GM12878 (cell line): ENCODE measurements at regions not wholly inside any gene's neighbourhood (a gene's known extent, or its start where the extent isn't known, plus 50 kb on each side); places are given as distances from the start of the nearest gene placed in this dataset.

Source experiments
- ATAC-seq: fragments of 200-7000 bp; cut with Tn5 transposase; 3 replicates; pipeline ENCODE4 v1.9.1; 2020; ENCODE audit warnings: mild to moderate bottlenecking, moderate library complexity
- BruUV-seq: library from RNA; stranded (reverse); fragments of 400-500 nt; replicated peaks from 2 replicates; lab custom pipeline; 2021; lab: Mats Ljungman, UMichigan
- CTCF ChIA-PET: fragments of 300-600 bp; sonication (Branson Sonifier 250); formaldehyde crosslinking; extraction: SDS; loops from one replicate; lab custom pipeline; 2021; ENCODE audit warnings: inconsistent platforms; lab: Yijun Ruan, JAX
- POLR2A ChIA-PET: fragments of 350-600 bp; formaldehyde crosslinking; extraction: SDS; loops from one replicate; lab custom pipeline; 2021; ENCODE audit warnings: inconsistent platforms; lab: Charles Lee
- RAD21 ChIA-PET: fragments of 300-600 bp; sonication (Branson Sonifier 250); formaldehyde crosslinking; loops from one replicate; lab custom pipeline; 2023; ENCODE audit warnings: antibody characterized with exemption; ENCODE audit not compliant: unreplicated experiment; lab: Charles Lee
- SMC1A ChIA-PET: fragments of 300-600 bp; sonication (Branson Sonifier 250); formaldehyde crosslinking; loops from one replicate; lab custom pipeline; 2023; ENCODE audit not compliant: unreplicated experiment, uncharacterized antibody; lab: Charles Lee
- DNase-seq: peaks from one replicate; pipeline ENCODE4 v3.0.0-alpha.2; 2011; ENCODE audit warnings: low read depth, low spot score
- FAIRE-seq: peaks from 3 replicates; lab custom pipeline; 2011; peaks lifted over from hg19 to GRCh38; lab: Jason Lieb, UNC
- H2AFZ ChIP-seq: 2 replicates; pipeline ENCODE4 v1.6.0; 2011; ENCODE audit warnings: low read depth, low read length, control low read depth; ENCODE audit not compliant: control insufficient read depth
- H3K27ac ChIP-seq: 2 replicates; pipeline ENCODE4 v1.5.1; 2011; ENCODE audit warnings: control low read depth; ENCODE audit not compliant: control insufficient read depth, insufficient read depth
- H3K27me3 ChIP-seq, 2 experiments: replicated peaks in 1 of 2; 2 replicates each; pipeline versions ENCODE4 v1.6.0 to v1.6.1; 2011; ENCODE audit warnings: low read length in 1 of 2; ENCODE audit not compliant: control insufficient read depth in 2 of 2, insufficient read depth in 2 of 2
- H3K36me3 ChIP-seq, 2 experiments: 2 replicates each; pipeline ENCODE4 v1.5.1; 2011; ENCODE audit warnings: low read length in 1 of 2; ENCODE audit not compliant: control insufficient read depth in 2 of 2, insufficient read depth in 2 of 2
- H3K4me1 ChIP-seq: 2 replicates; pipeline ENCODE4 v1.6.1; 2011; ENCODE audit warnings: mild to moderate bottlenecking, low read length, moderate library complexity, mixed read lengths; ENCODE audit not compliant: control insufficient read depth, insufficient read depth
- H3K4me2 ChIP-seq: 2 replicates; pipeline ENCODE4 v1.6.0; 2011; ENCODE audit warnings: control low read depth; ENCODE audit not compliant: control insufficient read depth, insufficient read depth
- H3K4me3 ChIP-seq: fragments of 200-600 bp; sonication (generic); 2 replicates; pipeline ENCODE4 v1.5.1; 2016
- H3K79me2 ChIP-seq: 2 replicates; pipeline ENCODE4 v1.6.0; 2011; ENCODE audit warnings: low read length; ENCODE audit not compliant: control insufficient read depth, insufficient read depth
- H3K9ac ChIP-seq: 2 replicates; pipeline ENCODE4 v1.8.0; 2011; ENCODE audit warnings: low read length, control low read depth, mixed read lengths; ENCODE audit not compliant: control insufficient read depth, insufficient read depth
- H3K9me3 ChIP-seq: replicated peaks from 3 replicates; pipeline ENCODE4 v1.5.1; 2011; ENCODE audit warnings: mild to moderate bottlenecking, low read length; ENCODE audit not compliant: control insufficient read depth, insufficient read depth
- H4K20me1 ChIP-seq: 2 replicates; pipeline ENCODE4 v1.6.0; 2011; ENCODE audit not compliant: control insufficient read depth, insufficient read depth
- BCLAF1 ChIP-seq: fragments of 450-650 bp; IDR thresholded peaks from 2 replicates; pipeline ENCODE4 v1.6.1; 2017; ENCODE audit warnings: antibody characterized with exemption, mild to moderate bottlenecking, moderate library complexity
- BRCA1 ChIP-seq: IDR thresholded peaks from 2 replicates; pipeline ENCODE4 v1.6.1; 2011; ENCODE audit warnings: low read depth, low read length, improper control_type of control experiment
- CBX3 ChIP-seq: fragments of 200-600 bp; sonication (generic); IDR thresholded peaks from 2 replicates; pipeline ENCODE4 v1.6.1; 2016; ENCODE audit warnings: low read depth, borderline replicate concordance
- EGR1 ChIP-seq, 2 experiments: IDR thresholded peaks; 1 replicate in 1 of 2; 2 replicates in 1 of 2; pipeline ENCODE4 v1.6.1; 2011 to 2012; ENCODE audit warnings: low read depth in 2 of 2, low read length in 2 of 2, borderline replicate concordance in 1 of 2, mild to moderate bottlenecking in 1 of 2, moderate library complexity in 1 of 2
- IRF4 ChIP-seq: IDR thresholded peaks from 2 replicates; pipeline ENCODE4 v1.6.1; 2011; ENCODE audit warnings: low read depth, low read length
- NBN ChIP-seq: fragments of 450-650 bp; IDR thresholded peaks from 2 replicates; pipeline ENCODE4 v1.6.1; 2016
- NR2C2 ChIP-seq: IDR thresholded peaks from 2 replicates; pipeline ENCODE4 v1.6.1; 2011; ENCODE audit warnings: borderline replicate concordance, low read depth; ENCODE audit not compliant: control insufficient read depth, insufficient read length
- PML ChIP-seq: IDR thresholded peaks from 2 replicates; pipeline ENCODE4 v1.6.1; 2012; ENCODE audit warnings: low read length, inconsistent platforms
- POLR2AphosphoS2 ChIP-seq: IDR thresholded peaks from 2 replicates; pipeline ENCODE4 v1.6.1; 2011; ENCODE audit warnings: low read depth, mild to moderate bottlenecking, low read length, improper control_type of control experiment, moderate library complexity
- RELB ChIP-seq: fragments of 450-650 bp; IDR thresholded peaks from 2 replicates; pipeline ENCODE4 v1.6.1; 2017; ENCODE audit warnings: low read depth, mild to moderate bottlenecking, moderate library complexity
- USF2 ChIP-seq: IDR thresholded peaks from 2 replicates; pipeline ENCODE4 v1.6.1; 2011; ENCODE audit warnings: low read depth, low read length, improper control_type of control experiment, borderline replicate concordance
- YY1 ChIP-seq: IDR thresholded peaks from 2 replicates; pipeline ENCODE4 v1.6.1; 2011; ENCODE audit warnings: low read depth, mild to moderate bottlenecking, low read length
- ZNF622 ChIP-seq: fragments of 450-650 bp; IDR thresholded peaks from 2 replicates; pipeline ENCODE4 v1.6.1; 2017; ENCODE audit warnings: mild to moderate bottlenecking, inconsistent platforms
- WGBS: methylation state at CpG from one replicate; pipeline ENCODE4 v1.1.6; 2016; ENCODE audit warnings: low lambda C conversion rate; ENCODE audit not compliant: insufficient replicate concordance, insufficient coverage; ENCODE audit errors: missing lambda C conversion rate; 5-methylcytosine and 5-hydroxymethylcytosine counted together
- in situ Hi-C: fragments of 300-500 bp; cut with MboI; formaldehyde crosslinking; loops from 9 replicates; pipeline ENCODE4 v1.14.3; 2018; ENCODE audit warnings: mixed read lengths
- intact Hi-C: fragments of 100-400 bp; cut with micrococcal nuclease; formaldehyde crosslinking; loops from one replicate; pipeline ENCODE4 v1.14.2; 2022; ENCODE audit not compliant: unreplicated experiment

- Histone ChIP-seq H3K79me2 (no peaks in the 10 kb centered on the region), H3K4me1 (no peaks in the 10 kb centered on the region), H3K4me3 (no peak overlapping the region), H3K9me3 (no peaks in the 10 kb centered on the region), H3K36me3 (no peaks in the 10 kb centered on the region), H3K4me2 (no peak overlapping the region), H4K20me1 (no peaks in the 10 kb centered on the region), H3K27me3 (no peaks in the 10 kb centered on the region), H3K9ac (no peak overlapping the region), H2AFZ (no peak overlapping the region), H3K27ac (no peak overlapping the region)
- no peak for ATAC-seq
- intact Hi-C loops (no loop called here), in situ Hi-C loops (no loop called here)
- SMC1A ChIA-PET, result no interaction called here
- CTCF ChIA-PET, result no interaction called here
- POLR2A ChIA-PET, result no interaction called here
- 2% methylated on average over 5 of the region's 5 CpGs for WGBS
- RAD21 ChIA-PET, result no interaction called here
- BruUV-seq, result no TSS peak
- no peak for FAIRE-seq
- no peak for DNase-seq
- TF ChIP-seq POLR2AphosphoS2 (no peak), EGR1 (IDR thresholded peaks at IDR 0.05; ENCODE audit: borderline replicate concordance in 1 of 2, low read depth in 2 of 2, low read length in 2 of 2) (no peak), NR2C2 (no peak), NBN (no peak), IRF4 (no peak), ZNF622 (no peak), CBX3 (no peak), YY1 (no peak), RELB (no peak), BCLAF1 (no peak), PML (no peak), BRCA1 (no peak), USF2 (no peak)
- TF ChIP-seq, all 136 proteins: peak for 0
Measured at GRCh38 chr4:11685481-11685880, 256.8 kb upstream of the HS3ST1 start.
